GM23248 (cell line): ENCODE measurements at regions not wholly inside any gene's neighbourhood (a gene's known extent, or its start where the extent isn't known, plus 50 kb on each side); places are given as distances from the start of the nearest gene placed in this dataset.
A peak's percentile ranks its signal among the peaks of the same experiment; 100 is the strongest.
"Not testable (repeated sequence)": the region's sequence is repeated elsewhere in the genome, so short reads cannot be mapped to it uniquely, and the experiment has no call there.

Source experiments
- DNase-seq: peaks from one replicate; pipeline ENCODE4 v3.0.0-alpha.2; 2015
- H2AFZ ChIP-seq: fragments of 200-600 bp; sonication (generic); 2 replicates; pipeline ENCODE4 v1.6.1; 2016; ENCODE audit warnings: antibody characterized with exemption
- H3F3A ChIP-seq: fragments of 200-600 bp; sonication (generic); 2 replicates; pipeline ENCODE4 v1.6.1; 2016; ENCODE audit warnings: mild to moderate bottlenecking, antibody characterized with exemption, mixed run types; ENCODE audit not compliant: insufficient read depth
- H3K27ac ChIP-seq: fragments of 200-600 bp; sonication (generic); 2 replicates; pipeline ENCODE4 v1.5.1; 2016; ENCODE audit warnings: mild to moderate bottlenecking
- H3K27me3 ChIP-seq: fragments of 200-600 bp; sonication (generic); replicated peaks from 2 replicates; pipeline ENCODE4 v1.6.1; 2016; ENCODE audit warnings: mild to moderate bottlenecking; ENCODE audit not compliant: insufficient read depth
- H3K36me3 ChIP-seq: fragments of 200-600 bp; sonication (generic); 2 replicates; pipeline ENCODE4 v1.6.1; 2016; ENCODE audit warnings: low read depth, mild to moderate bottlenecking
- H3K4me1 ChIP-seq: fragments of 200-600 bp; sonication (generic); 2 replicates; pipeline ENCODE4 v1.6.1; 2016; ENCODE audit warnings: mild to moderate bottlenecking; ENCODE audit not compliant: insufficient read depth
- H3K4me2 ChIP-seq: fragments of 200-600 bp; sonication (generic); one replicate; pipeline ENCODE4 v1.6.1; 2016; ENCODE audit warnings: mild to moderate bottlenecking; ENCODE audit not compliant: unreplicated experiment
- H3K4me3 ChIP-seq: fragments of 200-600 bp; sonication (generic); 2 replicates; pipeline ENCODE4 v1.5.1; 2016; ENCODE audit warnings: mild to moderate bottlenecking
- H3K79me2 ChIP-seq: fragments of 200-600 bp; sonication (generic); 2 replicates; pipeline ENCODE4 v1.6.1; 2016; ENCODE audit warnings: mild to moderate bottlenecking; ENCODE audit not compliant: insufficient read depth
- H3K9ac ChIP-seq: fragments of 200-600 bp; sonication (generic); 2 replicates; pipeline ENCODE4 v1.6.1; 2016; ENCODE audit warnings: mild to moderate bottlenecking
- H3K9me2 ChIP-seq: fragments of 200-600 bp; sonication (generic); 2 replicates; pipeline ENCODE4 v1.6.1; 2016; ENCODE audit warnings: mixed run types, mild to moderate bottlenecking, moderate library complexity; ENCODE audit not compliant: insufficient read depth
- H3K9me3 ChIP-seq: fragments of 200-600 bp; sonication (generic); one replicate; pipeline ENCODE4 v1.6.1; 2017; ENCODE audit warnings: low read depth
- H4K20me1 ChIP-seq: fragments of 200-600 bp; sonication (generic); 2 replicates; pipeline ENCODE4 v1.6.0; 2016; ENCODE audit not compliant: insufficient read depth
- EZH2 ChIP-seq: fragments of 200-600 bp; sonication (generic); IDR thresholded peaks from 2 replicates; pipeline ENCODE4 v1.6.1; 2018; ENCODE audit warnings: antibody characterized with exemption, mild to moderate bottlenecking; ENCODE audit not compliant: insufficient read depth, poor library complexity, severe bottlenecking
- EZH2phosphoT487 ChIP-seq: fragments of 200-600 bp; sonication (generic); IDR thresholded peaks from 2 replicates; pipeline ENCODE4 v1.6.1; 2018; ENCODE audit warnings: antibody characterized with exemption, moderate library complexity, mild to moderate bottlenecking, low read depth; ENCODE audit not compliant: insufficient read depth
- WGBS, 2 experiments: methylation state at CpG; one replicate each; pipeline ENCODE4 v1.1.6; 2015 to 2017; ENCODE audit warnings: low lambda C conversion rate in 2 of 2, low coverage in 1 of 2; ENCODE audit errors: missing lambda C conversion rate in 2 of 2; 5-methylcytosine and 5-hydroxymethylcytosine counted together
- in situ Hi-C: fragments of 300-500 bp; cut with MboI; formaldehyde crosslinking; loops from 2 replicates; pipeline ENCODE4 v1.15.0; 2020

- no peak overlapping the region for H2AFZ ChIP-seq
- no peaks in the 10 kb centered on the region for H4K20me1 ChIP-seq
- no peaks in the 10 kb centered on the region for H3K9me3 ChIP-seq
- in situ Hi-C loops: no loop called here
- H3F3A ChIP-seq: peaks cover 28% of the 10 kb centered on the region
- peaks cover 32% of the 10 kb centered on the region for H3K4me1 ChIP-seq
- no peak overlapping the region for H3K9ac ChIP-seq
- no peaks in the 10 kb centered on the region for H3K36me3 ChIP-seq
- TF ChIP-seq EZH2phosphoT487 (no peak), EZH2 (no peak)
- H3K4me2 ChIP-seq: no peak overlapping the region
- WGBS, 2 experiments: 98 to 100% methylated on average over 3 of the region's 3 CpGs
- H3K79me2 ChIP-seq: no peaks in the 10 kb centered on the region
- no peak overlapping the region for H3K4me3 ChIP-seq
- DNase-seq: no peak
- H3K9me2 ChIP-seq: no peaks in the 10 kb centered on the region
- no peak overlapping the region for H3K27ac ChIP-seq
- no peaks in the 10 kb centered on the region for H3K27me3 ChIP-seq
Observed at GRCh38 chr6:81933089-81933488, 180.6 kb upstream of the TENT5A start.

- H3K9me2 ChIP-seq, in situ Hi-C loops, H3K9me3 ChIP-seq: not testable (repeated sequence)
Observed at GRCh38 chr6:81932448-81932847, 180.0 kb upstream of the TENT5A start.

GRCh38 chr6:81929828-81930227, 177.3 kb upstream of the TENT5A start:
- Histone ChIP-seq H3K4me2 (peak overlapping the region; percentile 31), H3K27ac (no peak overlapping the region), H3K36me3 (no peaks in the 10 kb centered on the region), H3K9me2 (no peaks in the 10 kb centered on the region), H3F3A (peaks cover 11% of the 10 kb centered on the region), H2AFZ (no peak overlapping the region), H3K9me3 (no peaks in the 10 kb centered on the region), H3K4me3 (no peak overlapping the region), H3K9ac (no peak overlapping the region), H3K79me2 (no peaks in the 10 kb centered on the region), H3K4me1 (peaks cover 15% of the 10 kb centered on the region), H3K27me3 (no peaks in the 10 kb centered on the region), H4K20me1 (no peaks in the 10 kb centered on the region)
- DNase-seq: peak; percentile 62
- WGBS, 2 experiments: 15 to 18% methylated on average over 3 of the region's 3 CpGs
- TF ChIP-seq EZH2phosphoT487 (no peak), EZH2 (no peak)
- in situ Hi-C loops: no loop called here

More at GRCh38 chr6:81932448-81932847, 180.0 kb upstream of the TENT5A start:
- H3K27me3 ChIP-seq, H3K79me2 ChIP-seq, H3K4me3 ChIP-seq, H3K27ac ChIP-seq, H4K20me1 ChIP-seq, H2AFZ ChIP-seq, H3K9ac ChIP-seq, H3K36me3 ChIP-seq, DNase-seq, H3K4me2 ChIP-seq: not testable (repeated sequence)
- Histone ChIP-seq H3K4me1 (peaks cover 26% of the 10 kb centered on the region), H3F3A (peaks cover 22% of the 10 kb centered on the region)

- Histone ChIP-seq H3K4me3 (no peak overlapping the region), H3K9me3 (no peaks in the 10 kb centered on the region), H3K36me3 (no peaks in the 10 kb centered on the region), H3K79me2 (no peaks in the 10 kb centered on the region), H3K27me3 (no peaks in the 10 kb centered on the region), H3K4me1 (peaks cover 7% of the 10 kb centered on the region), H4K20me1 (no peaks in the 10 kb centered on the region), H3K9me2 (no peaks in the 10 kb centered on the region; the same call in 1 of the 2 replicates), H3K4me2 (no peak overlapping the region), H3F3A (peaks cover 3% of the 10 kb centered on the region; the same call in 1 of the 2 replicates), H3K9ac (no peak overlapping the region), H2AFZ (no peak overlapping the region), H3K27ac (no peak overlapping the region)
- in situ Hi-C loops: no loop called here
- DNase-seq: no peak
- no peak for TF ChIP-seq EZH2
- TF ChIP-seq EZH2phosphoT487: no peak
- 84 to 86% methylated on average over 1 of the region's 1 CpG for WGBS, 2 experiments
Observed at GRCh38 chr6:81925201-81925600, 172.7 kb upstream of the TENT5A start.
